Suppressor macrophage treated with lipopolysaccharide for 1 hour (primary cell): ENCODE measurements at regions not wholly inside any gene's neighbourhood (a gene's known extent, or its start where the extent isn't known, plus 50 kb on each side); places are given as distances from the start of the nearest gene placed in this dataset.

Experiments used
- DNase-seq, 3 donors: peaks; one replicate each; pipeline ENCODE4 v3.0.0-alpha.2; 2020 to 2022

DNA sequence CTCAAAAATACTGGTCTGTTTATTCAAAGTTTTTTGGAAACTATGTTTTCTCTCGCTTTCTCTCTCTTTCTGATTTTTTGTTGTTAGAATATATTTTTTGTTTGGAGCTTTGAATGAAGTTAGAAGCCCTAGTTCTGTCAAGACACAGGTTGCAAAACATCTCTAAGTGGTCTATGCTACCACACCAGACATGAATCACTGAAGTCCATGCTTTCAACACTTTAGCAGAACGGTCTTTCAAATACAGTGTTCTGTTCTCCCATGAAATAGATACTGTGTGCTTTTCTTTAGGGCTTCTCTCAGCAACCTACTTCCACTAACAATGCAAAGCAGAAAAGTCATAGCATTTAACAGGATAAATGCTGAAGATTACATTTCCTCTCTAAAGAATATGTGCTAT lies 392.5 kb downstream of the TMEM167A start:
- DNase-seq = no peak

DNA sequence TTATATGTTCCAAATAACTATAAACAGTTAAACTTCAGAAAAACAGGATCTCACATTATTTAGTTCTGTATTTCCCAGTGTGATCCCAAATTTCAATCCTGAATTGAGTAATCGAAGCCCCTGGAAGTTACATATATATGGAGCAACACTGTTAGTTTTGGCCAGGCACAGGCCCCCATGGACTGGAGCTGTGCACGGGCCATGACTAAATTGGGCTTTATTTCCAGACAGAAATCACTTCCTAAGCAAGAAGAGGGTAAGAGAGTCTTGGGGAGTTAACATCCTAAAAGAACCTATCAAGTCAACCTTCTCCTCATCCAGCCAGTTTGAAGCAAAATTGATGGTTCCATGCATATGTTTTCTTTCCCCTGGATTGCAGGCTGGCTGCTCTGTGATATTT lies 393.0 kb downstream of the TMEM167A start:
- DNase-seq = no peak

- no peak for DNase-seq
These were observed 397.5 kb downstream of the TMEM167A start for GRCh38 chr5:82679660-82680059.

DNA sequence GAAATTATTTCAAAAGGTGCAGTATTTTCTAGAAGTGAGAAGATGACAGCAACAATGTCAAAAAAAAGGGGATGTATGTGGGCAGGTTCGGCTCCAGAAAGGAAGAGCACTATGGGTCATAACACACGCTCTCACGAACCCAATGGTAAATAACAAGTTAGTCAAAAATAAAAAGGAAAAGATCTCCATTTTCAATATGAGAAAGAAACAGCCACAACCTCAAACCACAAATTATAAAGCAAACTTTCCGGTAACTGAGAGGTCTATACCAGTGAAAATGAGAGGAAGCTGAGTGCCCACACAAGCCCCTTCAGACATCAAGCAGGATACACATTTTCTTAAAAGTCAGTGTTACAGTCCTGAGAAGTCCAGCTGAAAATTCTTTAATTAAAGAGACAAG lies 398.5 kb upstream of the RPS23 start:
- peak in 1 of 3 donors; percentile 26 for DNase-seq

DNA sequence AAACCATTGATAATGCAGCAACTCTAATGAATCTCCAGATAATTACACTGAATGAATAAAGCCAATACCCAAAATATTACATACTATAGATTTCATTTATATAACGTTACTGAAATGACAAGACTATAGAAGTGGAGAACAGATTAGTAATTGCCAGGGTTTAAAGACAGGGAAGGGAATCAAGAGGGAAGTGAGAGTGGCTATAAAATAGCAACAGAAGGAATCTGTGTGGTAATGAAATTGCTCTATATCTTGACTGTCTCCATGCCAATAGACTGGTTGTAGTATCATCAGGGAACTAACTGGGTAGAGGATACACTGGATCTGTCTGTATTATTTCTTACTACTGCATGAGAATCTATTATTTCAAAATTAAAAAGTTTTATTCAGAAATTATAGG lies 396.5 kb upstream of the RPS23 start:
- DNase-seq = peak in 1 of 3 donors; percentile 10

GRCh38 chr5:82673057-82673809 lies 395.1 kb upstream of the RPS23 start:
- DNase-seq = no peak

DNA sequence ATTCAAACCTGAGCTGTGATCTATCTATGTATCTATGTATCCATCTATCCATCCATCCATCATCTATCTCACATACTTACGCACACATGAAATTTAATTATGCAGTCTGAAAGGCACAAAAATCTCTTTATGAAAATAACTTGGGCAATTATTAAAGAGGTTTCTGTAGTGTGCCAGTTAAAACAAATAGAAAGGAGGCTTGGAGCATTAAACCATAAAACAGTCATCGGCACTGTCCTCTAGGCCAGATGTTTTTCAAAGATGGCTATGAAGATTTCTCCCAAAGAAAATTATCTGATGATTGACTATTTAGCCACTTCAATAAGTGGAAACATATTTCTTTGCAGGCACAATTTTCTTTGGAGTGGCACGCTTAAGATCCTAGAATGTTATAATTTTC lies 392.5 kb upstream of the RPS23 start:
- DNase-seq = no peak

DNA sequence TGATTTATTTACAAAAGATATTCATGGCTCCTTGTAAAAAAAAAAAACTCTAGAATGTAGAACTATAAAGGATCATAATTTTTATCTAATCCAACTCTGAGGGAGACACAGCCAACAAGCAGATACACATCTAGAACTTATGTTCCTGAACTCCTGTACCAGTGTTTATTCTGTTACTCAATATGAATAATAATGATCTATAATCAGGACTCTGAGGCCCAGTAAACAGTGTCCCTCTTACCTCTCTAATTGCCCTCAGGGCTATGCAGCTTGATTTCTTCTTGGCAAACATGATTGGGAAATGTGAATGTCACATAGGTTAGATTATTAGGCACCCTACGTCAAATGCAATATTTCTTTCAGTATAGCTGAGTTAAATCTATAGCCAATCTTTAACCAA lies 391.6 kb upstream of the RPS23 start:
- DNase-seq = no peak

GRCh38 chr5:82666312-82666711 lies 388.2 kb upstream of the RPS23 start:
- DNase-seq = no peak

- no peak for DNase-seq
These were observed 386.6 kb upstream of the RPS23 start for GRCh38 chr5:82664732-82665131.

- no peak for DNase-seq
These were observed 385.1 kb upstream of the RPS23 start for GRCh38 chr5:82663225-82663624.

- no peak for DNase-seq
These were observed 384.2 kb upstream of the RPS23 start for GRCh38 chr5:82662340-82662739.

- no peak for DNase-seq
These were observed 383.8 kb upstream of the RPS23 start for GRCh38 chr5:82661933-82662332.

DNA sequence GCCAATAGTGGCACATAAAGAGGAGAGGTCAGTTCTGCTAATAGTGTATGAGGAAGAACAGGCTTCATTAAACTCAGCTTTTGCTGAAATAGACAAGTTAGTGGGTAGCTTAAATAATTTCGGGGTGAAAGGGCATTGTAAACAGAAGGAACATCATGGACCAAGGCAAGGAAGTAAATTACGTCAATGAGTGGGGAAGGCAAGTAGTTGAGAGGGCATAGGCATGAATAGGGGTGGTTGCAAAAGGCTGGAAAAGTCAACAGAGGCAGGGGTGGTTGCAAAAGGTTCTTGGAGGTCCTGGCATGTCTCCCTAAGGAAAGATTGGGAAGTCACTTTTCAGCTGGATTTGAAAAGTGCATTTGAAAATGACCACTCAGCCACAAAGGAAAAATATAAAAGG lies 383.3 kb upstream of the RPS23 start:
- DNase-seq = no peak

DNA sequence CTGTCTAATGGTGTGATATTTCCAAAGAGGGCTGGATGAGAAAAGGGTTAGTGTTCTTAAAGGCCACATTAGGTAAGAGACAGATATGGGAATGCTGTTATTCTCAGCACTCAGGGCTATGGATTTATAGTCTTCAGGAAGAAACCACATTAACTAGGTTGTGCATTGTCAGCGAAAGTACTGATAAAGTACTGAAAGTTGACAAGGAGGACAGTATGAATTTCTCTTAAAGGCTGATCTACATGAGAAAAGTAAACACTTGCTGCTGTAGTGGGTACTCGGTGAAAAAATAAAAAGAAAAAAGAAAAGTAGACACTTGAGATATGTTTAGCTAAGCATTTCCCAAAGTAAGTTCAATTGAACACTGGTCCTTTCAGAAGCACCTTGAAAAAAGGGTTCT lies 381.0 kb upstream of the RPS23 start:
- DNase-seq = no peak

DNA sequence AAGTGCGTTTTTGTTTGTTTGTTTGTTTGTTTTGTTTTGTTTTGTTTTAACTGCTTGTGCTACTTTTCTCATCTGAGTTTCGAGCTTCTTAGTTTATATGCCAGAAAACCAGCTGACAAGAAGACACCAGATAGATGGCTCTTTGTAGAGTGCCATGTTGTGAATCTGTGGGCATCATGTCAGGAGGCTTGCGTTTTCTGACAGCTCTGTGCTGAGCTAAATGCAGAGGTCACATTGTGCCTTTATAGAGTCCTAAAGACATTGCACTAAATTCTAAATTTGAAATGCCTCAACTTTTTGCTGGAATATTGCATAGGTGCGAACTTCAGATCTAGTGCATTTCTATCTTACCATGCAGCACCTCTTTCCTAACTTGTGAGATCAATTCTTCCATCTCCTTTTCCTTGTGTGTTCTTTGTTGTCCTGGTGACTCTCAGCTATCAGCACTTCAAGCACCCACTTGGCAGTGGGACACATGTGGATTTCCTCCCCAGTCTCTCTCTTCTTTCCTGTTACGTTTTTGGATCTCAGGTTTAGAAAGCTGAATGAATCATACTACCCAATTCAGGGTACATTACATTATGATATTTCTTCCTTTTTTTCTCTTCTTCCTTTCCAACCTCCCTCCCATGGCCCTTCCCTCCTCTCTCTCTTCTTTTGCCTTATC lies 379.0 kb upstream of the RPS23 start:
- no peak for DNase-seq

GRCh38 chr5:82656341-82656761 lies 378.2 kb upstream of the RPS23 start:
- no peak for DNase-seq

GRCh38 chr5:82655078-82655477 lies 376.9 kb upstream of the RPS23 start:
- DNase-seq = no peak

- no peak for DNase-seq
These were observed 371.8 kb upstream of the RPS23 start for GRCh38 chr5:82649943-82650342.

- DNase-seq = no peak
These were observed 366.6 kb upstream of the RPS23 start for GRCh38 chr5:82644766-82645165.

GRCh38 chr5:82644229-82644628 lies 366.1 kb upstream of the RPS23 start:
- no peak for DNase-seq

- no peak for DNase-seq
These were observed 364.2 kb upstream of the RPS23 start for GRCh38 chr5:82642313-82642712.

- peak; percentile 69 to 83 (median 79) for DNase-seq
These were observed 363.3 kb upstream of the RPS23 start for GRCh38 chr5:82641331-82642003.

DNA sequence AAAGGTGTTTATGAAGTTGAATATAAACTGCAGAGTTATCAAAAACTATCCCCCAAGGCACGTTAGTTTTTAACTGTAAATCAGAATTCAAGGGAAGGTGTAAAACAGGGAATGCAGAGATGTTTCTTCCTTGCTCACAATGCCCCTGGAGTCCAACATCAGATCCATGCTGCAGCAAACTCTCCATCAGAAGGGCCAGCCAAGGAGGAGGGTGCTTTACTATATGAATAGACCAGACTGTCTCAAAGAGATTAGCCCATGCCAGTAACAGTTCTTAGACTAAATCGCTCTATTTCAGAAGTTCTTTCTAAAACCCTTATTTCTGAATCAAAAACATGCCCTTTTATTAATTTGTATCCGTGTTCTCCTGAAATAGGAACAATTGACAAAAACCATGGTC lies 362.8 kb upstream of the RPS23 start:
- no peak for DNase-seq
